RWPE1 (cell line): ENCODE measurements at regions not wholly inside any gene's neighbourhood (a gene's known extent, or its start where the extent isn't known, plus 50 kb on each side); places are given as distances from the start of the nearest gene placed in this dataset.

Experiments
- CTCF ChIA-PET: fragments of 350-600 bp; sonication (Branson Sonifier 250); formaldehyde crosslinking; extraction: SDS; loops from one replicate; lab custom pipeline; 2021; lab: Yijun Ruan, JAX
- POLR2A ChIA-PET: fragments of 400-600 bp; formaldehyde crosslinking; extraction: SDS; loops from one replicate; lab custom pipeline; 2020; ENCODE audit warnings: antibody characterized with exemption; ENCODE audit not compliant: low non-redundant PET; lab: Yijun Ruan, JAX
- DNase-seq: peaks from one replicate; pipeline ENCODE4 v3.0.0; 2012; ENCODE audit warnings: low spot score
- H3K27ac ChIP-seq: fragments of 450-650 bp; 2 replicates; pipeline ENCODE4 v1.5.1; 2017
- TF ChIP-seq, protein P1 (sequence below): fragments of 450-650 bp; conservative IDR thresholded peaks from 2 replicates; pipeline ENCODE4 v1.5.1; 2017; ENCODE audit warnings: low read depth, mild to moderate bottlenecking

DNA sequence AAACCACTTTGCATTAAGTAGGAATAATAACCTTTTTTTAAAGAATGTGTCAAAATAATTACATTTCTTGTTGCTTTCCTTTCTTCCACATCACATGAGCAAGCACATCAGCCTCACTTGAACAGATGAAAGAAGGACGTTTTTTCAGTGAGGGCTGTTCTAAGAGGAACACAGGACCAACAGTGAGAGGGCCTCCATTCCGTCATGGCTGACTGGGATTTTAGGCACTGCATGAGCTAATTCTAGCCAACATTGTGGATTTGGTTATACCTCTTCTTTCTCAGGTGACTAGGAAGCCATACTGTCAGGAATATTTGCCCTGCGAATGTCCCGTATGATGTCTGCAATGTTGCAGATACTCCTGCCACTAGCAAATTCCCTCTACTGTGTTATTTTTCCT, 87.6 kb downstream of the LINC00237 start:
- ChIA-PET POLR2A (no interaction called here), CTCF (no interaction called here)
- H3K27ac ChIP-seq = no peak overlapping the region
- TF ChIP-seq, protein P1, sequence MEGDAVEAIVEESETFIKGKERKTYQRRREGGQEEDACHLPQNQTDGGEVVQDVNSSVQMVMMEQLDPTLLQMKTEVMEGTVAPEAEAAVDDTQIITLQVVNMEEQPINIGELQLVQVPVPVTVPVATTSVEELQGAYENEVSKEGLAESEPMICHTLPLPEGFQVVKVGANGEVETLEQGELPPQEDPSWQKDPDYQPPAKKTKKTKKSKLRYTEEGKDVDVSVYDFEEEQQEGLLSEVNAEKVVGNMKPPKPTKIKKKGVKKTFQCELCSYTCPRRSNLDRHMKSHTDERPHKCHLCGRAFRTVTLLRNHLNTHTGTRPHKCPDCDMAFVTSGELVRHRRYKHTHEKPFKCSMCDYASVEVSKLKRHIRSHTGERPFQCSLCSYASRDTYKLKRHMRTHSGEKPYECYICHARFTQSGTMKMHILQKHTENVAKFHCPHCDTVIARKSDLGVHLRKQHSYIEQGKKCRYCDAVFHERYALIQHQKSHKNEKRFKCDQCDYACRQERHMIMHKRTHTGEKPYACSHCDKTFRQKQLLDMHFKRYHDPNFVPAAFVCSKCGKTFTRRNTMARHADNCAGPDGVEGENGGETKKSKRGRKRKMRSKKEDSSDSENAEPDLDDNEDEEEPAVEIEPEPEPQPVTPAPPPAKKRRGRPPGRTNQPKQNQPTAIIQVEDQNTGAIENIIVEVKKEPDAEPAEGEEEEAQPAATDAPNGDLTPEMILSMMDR = no peak
- DNase-seq = no peak

DNA sequence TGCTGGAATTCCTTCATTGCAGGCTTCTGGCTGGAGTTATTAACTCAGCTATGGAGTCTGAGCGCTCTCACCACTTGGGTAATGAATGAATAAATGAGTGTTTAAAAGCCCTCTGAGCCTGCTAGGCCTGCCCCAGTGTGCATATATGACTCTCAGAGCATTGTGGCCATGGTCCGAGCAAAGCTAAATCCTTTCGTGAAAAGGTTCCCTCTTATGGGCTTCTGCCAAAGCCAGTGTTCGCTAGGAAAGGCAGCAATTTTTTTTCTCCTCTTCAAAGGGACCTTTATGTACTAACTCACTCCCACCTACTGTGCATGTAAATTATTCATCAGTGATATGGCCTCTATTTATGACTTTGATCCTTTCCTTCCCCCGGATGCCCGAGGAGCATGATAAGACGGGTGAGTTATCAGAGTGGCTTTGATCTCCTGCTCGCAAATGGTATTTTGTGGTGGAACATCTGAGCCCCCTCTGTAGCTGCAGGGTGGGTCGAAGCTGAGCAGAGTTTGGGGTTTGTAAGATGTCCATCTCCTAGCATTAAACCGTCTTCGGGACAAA, 88.6 kb downstream of the LINC00237 start:
- ChIA-PET CTCF (no interaction called here), POLR2A (no interaction called here)
- TF ChIP-seq, protein P1 = no peak
- DNase-seq = no peak
- H3K27ac ChIP-seq = no peak overlapping the region

DNA sequence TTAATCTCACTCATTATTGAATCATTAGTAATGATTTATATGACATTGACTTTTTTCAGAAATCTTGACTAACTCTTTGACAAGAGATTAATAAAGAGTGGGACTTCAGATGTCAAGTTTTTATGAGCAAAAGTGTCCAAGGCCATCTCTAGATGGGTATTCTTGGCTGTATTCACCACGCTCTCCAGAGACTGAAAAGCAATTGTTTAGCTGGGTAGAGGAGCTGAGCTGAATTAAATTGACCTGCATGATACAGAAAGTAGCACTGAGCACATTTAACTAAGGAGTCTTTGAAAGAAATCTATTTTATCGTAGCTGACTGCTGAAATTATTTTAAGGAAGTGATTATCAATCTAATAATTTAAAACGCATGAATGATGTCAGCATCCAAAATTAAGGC, 89.4 kb downstream of the LINC00237 start:
- POLR2A ChIA-PET = no interaction called here
- CTCF ChIA-PET = interaction anchor here (0.7 kb wide), 1 partner anchor 331 kb away, joined by 3 read pairs; no protein-coding TSS in a partner anchor
- H3K27ac ChIP-seq = no peak overlapping the region
- no peak for DNase-seq
- TF ChIP-seq, protein P1 = no peak

DNA sequence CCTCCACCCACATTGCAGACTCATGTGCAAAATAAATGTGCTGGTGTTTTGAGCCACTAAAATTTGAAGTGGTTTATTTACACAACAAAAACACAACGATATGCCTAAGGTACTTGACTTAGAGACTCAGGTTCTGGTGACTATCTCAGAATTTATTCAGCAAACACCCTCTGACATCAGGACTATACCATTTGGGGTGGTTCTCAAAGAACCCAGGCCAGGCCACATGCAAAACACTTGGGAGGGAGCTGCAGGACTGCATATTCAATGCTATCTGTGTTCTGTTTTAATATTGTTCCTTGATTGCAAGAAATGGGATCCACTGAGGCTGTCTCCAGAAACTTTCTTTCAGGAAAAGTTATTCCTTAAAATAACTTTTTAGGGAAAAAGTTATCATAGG, 91.6 kb downstream of the LINC00237 start:
- ChIA-PET POLR2A (no interaction called here), CTCF (no interaction called here)
- DNase-seq = no peak
- H3K27ac ChIP-seq = no peak overlapping the region
- TF ChIP-seq, protein P1 = no peak

DNA sequence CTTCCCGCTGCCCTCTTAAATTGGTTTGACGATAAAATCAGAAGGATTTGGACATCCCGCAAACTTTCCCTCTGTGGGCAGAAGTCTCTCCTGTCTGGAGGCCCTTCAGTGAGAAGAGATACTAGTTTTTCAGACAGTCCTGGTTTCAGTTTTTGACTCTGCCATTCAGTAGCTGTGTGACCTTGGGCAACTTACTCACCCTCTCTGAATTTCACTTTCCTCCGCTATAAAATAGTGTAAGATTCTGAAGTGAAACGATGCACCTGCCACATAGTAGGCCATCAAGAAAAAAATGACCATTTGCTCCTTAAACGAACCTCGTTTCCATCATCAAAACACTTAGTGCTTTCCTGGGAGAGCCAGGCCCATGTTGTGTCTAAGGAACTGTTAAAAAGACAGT, 97.2 kb downstream of the LINC00237 start:
- no peak for DNase-seq
- TF ChIP-seq, protein P1 = no peak
- no peak overlapping the region for H3K27ac ChIP-seq
- POLR2A ChIA-PET = no interaction called here
- CTCF ChIA-PET = no interaction called here

DNA sequence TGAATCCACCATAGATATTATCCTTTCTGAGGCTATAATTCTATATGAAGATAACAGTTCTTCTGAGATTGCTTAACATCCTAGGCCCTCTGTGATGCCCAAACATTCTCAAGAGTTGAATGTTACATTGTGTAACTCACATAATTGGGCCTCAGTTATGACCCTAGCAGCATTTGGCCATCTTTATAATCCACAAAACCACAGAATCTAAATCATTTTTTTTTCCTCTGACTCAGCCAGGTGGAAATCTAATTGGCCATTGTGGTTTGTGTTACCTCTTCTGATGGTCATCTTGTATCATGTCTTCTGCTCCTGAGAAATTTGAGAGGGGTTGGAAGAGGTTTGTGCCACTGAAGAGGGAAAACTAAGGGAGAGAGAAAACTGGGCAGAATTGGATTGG, 99.5 kb downstream of the LINC00237 start:
- POLR2A ChIA-PET = no interaction called here
- TF ChIP-seq, protein P1 = no peak
- no peak for DNase-seq
- CTCF ChIA-PET = no interaction called here
- no peak overlapping the region for H3K27ac ChIP-seq
